GM12878 (cell line): ENCODE measurements at regions not wholly inside any gene's neighbourhood (a gene's known extent, or its start where the extent isn't known, plus 50 kb on each side); places are given as distances from the start of the nearest gene placed in this dataset.

Experiments
- ATAC-seq: fragments of 200-7000 bp; cut with Tn5 transposase; 3 replicates; pipeline ENCODE4 v1.9.1; 2020; ENCODE audit warnings: mild to moderate bottlenecking, moderate library complexity
- BruUV-seq: library from RNA; stranded (reverse); fragments of 400-500 nt; replicated peaks from 2 replicates; lab custom pipeline; 2021; lab: Mats Ljungman, UMichigan
- CTCF ChIA-PET: fragments of 300-600 bp; sonication (Branson Sonifier 250); formaldehyde crosslinking; extraction: SDS; loops from one replicate; lab custom pipeline; 2021; ENCODE audit warnings: inconsistent platforms; lab: Yijun Ruan, JAX
- POLR2A ChIA-PET: fragments of 350-600 bp; formaldehyde crosslinking; extraction: SDS; loops from one replicate; lab custom pipeline; 2021; ENCODE audit warnings: inconsistent platforms; lab: Charles Lee
- RAD21 ChIA-PET: fragments of 300-600 bp; sonication (Branson Sonifier 250); formaldehyde crosslinking; loops from one replicate; lab custom pipeline; 2023; ENCODE audit warnings: antibody characterized with exemption; ENCODE audit not compliant: unreplicated experiment; lab: Charles Lee
- SMC1A ChIA-PET: fragments of 300-600 bp; sonication (Branson Sonifier 250); formaldehyde crosslinking; loops from one replicate; lab custom pipeline; 2023; ENCODE audit not compliant: unreplicated experiment, uncharacterized antibody; lab: Charles Lee
- DNase-seq: peaks from one replicate; pipeline ENCODE4 v3.0.0-alpha.2; 2011; ENCODE audit warnings: low read depth, low spot score
- FAIRE-seq: peaks from 3 replicates; lab custom pipeline; 2011; peaks lifted over from hg19 to GRCh38; lab: Jason Lieb, UNC
- H2AFZ ChIP-seq: 2 replicates; pipeline ENCODE4 v1.6.0; 2011; ENCODE audit warnings: low read depth, low read length, control low read depth; ENCODE audit not compliant: control insufficient read depth
- H3K27ac ChIP-seq: 2 replicates; pipeline ENCODE4 v1.5.1; 2011; ENCODE audit warnings: control low read depth; ENCODE audit not compliant: control insufficient read depth, insufficient read depth
- H3K27me3 ChIP-seq, 2 experiments: replicated peaks in 1 of 2; 2 replicates each; pipeline versions ENCODE4 v1.6.0 to v1.6.1; 2011; ENCODE audit warnings: low read length in 1 of 2; ENCODE audit not compliant: control insufficient read depth in 2 of 2, insufficient read depth in 2 of 2
- H3K36me3 ChIP-seq, 2 experiments: 2 replicates each; pipeline ENCODE4 v1.5.1; 2011; ENCODE audit warnings: low read length in 1 of 2; ENCODE audit not compliant: control insufficient read depth in 2 of 2, insufficient read depth in 2 of 2
- H3K4me1 ChIP-seq: 2 replicates; pipeline ENCODE4 v1.6.1; 2011; ENCODE audit warnings: mild to moderate bottlenecking, low read length, moderate library complexity, mixed read lengths; ENCODE audit not compliant: control insufficient read depth, insufficient read depth
- H3K4me2 ChIP-seq: 2 replicates; pipeline ENCODE4 v1.6.0; 2011; ENCODE audit warnings: control low read depth; ENCODE audit not compliant: control insufficient read depth, insufficient read depth
- H3K4me3 ChIP-seq: fragments of 200-600 bp; sonication (generic); 2 replicates; pipeline ENCODE4 v1.5.1; 2016
- H3K79me2 ChIP-seq: 2 replicates; pipeline ENCODE4 v1.6.0; 2011; ENCODE audit warnings: low read length; ENCODE audit not compliant: control insufficient read depth, insufficient read depth
- H3K9ac ChIP-seq: 2 replicates; pipeline ENCODE4 v1.8.0; 2011; ENCODE audit warnings: low read length, control low read depth, mixed read lengths; ENCODE audit not compliant: control insufficient read depth, insufficient read depth
- H3K9me3 ChIP-seq: replicated peaks from 3 replicates; pipeline ENCODE4 v1.5.1; 2011; ENCODE audit warnings: mild to moderate bottlenecking, low read length; ENCODE audit not compliant: control insufficient read depth, insufficient read depth
- H4K20me1 ChIP-seq: 2 replicates; pipeline ENCODE4 v1.6.0; 2011; ENCODE audit not compliant: control insufficient read depth, insufficient read depth
- BMI1 ChIP-seq: fragments of 450-650 bp; IDR thresholded peaks from 2 replicates; pipeline ENCODE4 v1.6.1; 2016; ENCODE audit warnings: mild to moderate bottlenecking, moderate library complexity, borderline replicate concordance
- MTA2 ChIP-seq: fragments of 450-650 bp; IDR thresholded peaks from 2 replicates; pipeline ENCODE4 v1.6.1; 2016; ENCODE audit warnings: low read depth, mild to moderate bottlenecking, moderate library complexity
- TARDBP ChIP-seq: IDR thresholded peaks from 2 replicates; pipeline ENCODE4 v1.6.1; 2016; ENCODE audit warnings: borderline replicate concordance
- WGBS: methylation state at CpG from one replicate; pipeline ENCODE4 v1.1.6; 2016; ENCODE audit warnings: low lambda C conversion rate; ENCODE audit not compliant: insufficient replicate concordance, insufficient coverage; ENCODE audit errors: missing lambda C conversion rate; 5-methylcytosine and 5-hydroxymethylcytosine counted together
- in situ Hi-C: fragments of 300-500 bp; cut with MboI; formaldehyde crosslinking; loops from 9 replicates; pipeline ENCODE4 v1.14.3; 2018; ENCODE audit warnings: mixed read lengths
- intact Hi-C: fragments of 100-400 bp; cut with micrococcal nuclease; formaldehyde crosslinking; loops from one replicate; pipeline ENCODE4 v1.14.2; 2022; ENCODE audit not compliant: unreplicated experiment
- TF ChIP-seq, protein P1 (sequence below): fragments of 150-350 bp; IDR thresholded peaks from 2 replicates; pipeline ENCODE4 v1.6.1; 2016; ENCODE audit warnings: low read depth, low read length
- TF ChIP-seq, protein P2 (sequence below): fragments of 450-650 bp; IDR thresholded peaks from 2 replicates; pipeline ENCODE4 v1.6.1; 2017; ENCODE audit warnings: antibody characterized with exemption, mild to moderate bottlenecking, moderate library complexity
- TF ChIP-seq, protein P3 (sequence below): IDR thresholded peaks from 2 replicates; pipeline ENCODE4 v1.6.1; 2011; ENCODE audit warnings: borderline replicate concordance, low read depth, mild to moderate bottlenecking, moderate library complexity, mixed read lengths, low read length; ENCODE audit not compliant: insufficient read depth; ENCODE audit errors: extremely low read length
- TF ChIP-seq, protein P4 (sequence below): fragments of 450-650 bp; IDR thresholded peaks from 2 replicates; pipeline ENCODE4 v1.6.1; 2017; ENCODE audit warnings: borderline replicate concordance
- TF ChIP-seq, protein P5 (sequence below): fragments of 450-650 bp; formaldehyde crosslinking; IDR thresholded peaks from 2 replicates; pipeline ENCODE4 v1.5.0; 2022; ENCODE audit warnings: mild to moderate bottlenecking, missing genetic modification characterization

DNA sequence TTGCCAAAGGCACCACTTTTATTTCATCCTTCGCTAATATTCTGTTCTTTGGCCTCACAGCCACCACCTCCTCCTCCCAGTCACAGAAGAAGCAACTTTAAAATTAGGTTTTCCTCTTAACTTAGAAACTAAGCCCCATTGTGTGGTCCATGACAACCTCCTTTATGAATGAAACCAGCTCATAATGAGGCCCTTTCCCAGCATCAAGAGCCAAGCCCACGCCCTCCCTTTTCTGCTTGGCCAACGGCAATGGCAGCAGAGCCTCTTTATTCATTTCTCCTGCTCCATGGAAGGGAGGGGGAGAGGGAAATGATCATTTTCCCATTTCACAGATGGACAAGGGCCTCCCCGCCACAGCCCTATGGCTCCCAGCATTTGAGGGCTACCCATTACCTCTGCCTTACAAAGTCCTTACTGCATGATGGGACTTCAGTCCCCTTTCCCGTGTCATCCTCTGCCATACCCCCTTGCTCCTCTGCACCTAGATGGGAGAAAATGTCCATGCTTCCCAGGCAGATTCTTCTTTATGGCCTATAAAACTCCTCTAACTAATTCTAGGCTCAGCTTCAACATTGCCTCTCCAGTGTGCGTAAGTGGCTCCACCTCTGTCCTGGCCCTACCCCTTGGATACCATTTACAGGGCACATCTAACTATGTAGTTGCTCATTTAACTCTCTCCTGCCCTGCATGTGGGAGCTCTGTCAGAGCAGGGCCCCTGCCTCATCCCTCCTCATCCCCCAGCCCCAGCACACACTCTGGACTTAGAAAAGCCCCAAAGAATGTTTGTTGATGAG lies 475.5 kb downstream of the RPS24 start:
- Histone ChIP-seq H3K9ac (no peak overlapping the region), H3K4me2 (no peak overlapping the region), H3K27ac (no peak overlapping the region), H3K4me1 (no peaks in the 10 kb centered on the region), H3K79me2 (no peaks in the 10 kb centered on the region), H3K9me3 (no peaks in the 10 kb centered on the region), H3K4me3 (no peak overlapping the region), H4K20me1 (no peaks in the 10 kb centered on the region), H2AFZ (no peak overlapping the region)
- RAD21 ChIA-PET = no interaction called here
- in situ Hi-C loops = no loop called here
- no peak for FAIRE-seq
- CTCF ChIA-PET = no interaction called here
- TF ChIP-seq, protein P1, sequence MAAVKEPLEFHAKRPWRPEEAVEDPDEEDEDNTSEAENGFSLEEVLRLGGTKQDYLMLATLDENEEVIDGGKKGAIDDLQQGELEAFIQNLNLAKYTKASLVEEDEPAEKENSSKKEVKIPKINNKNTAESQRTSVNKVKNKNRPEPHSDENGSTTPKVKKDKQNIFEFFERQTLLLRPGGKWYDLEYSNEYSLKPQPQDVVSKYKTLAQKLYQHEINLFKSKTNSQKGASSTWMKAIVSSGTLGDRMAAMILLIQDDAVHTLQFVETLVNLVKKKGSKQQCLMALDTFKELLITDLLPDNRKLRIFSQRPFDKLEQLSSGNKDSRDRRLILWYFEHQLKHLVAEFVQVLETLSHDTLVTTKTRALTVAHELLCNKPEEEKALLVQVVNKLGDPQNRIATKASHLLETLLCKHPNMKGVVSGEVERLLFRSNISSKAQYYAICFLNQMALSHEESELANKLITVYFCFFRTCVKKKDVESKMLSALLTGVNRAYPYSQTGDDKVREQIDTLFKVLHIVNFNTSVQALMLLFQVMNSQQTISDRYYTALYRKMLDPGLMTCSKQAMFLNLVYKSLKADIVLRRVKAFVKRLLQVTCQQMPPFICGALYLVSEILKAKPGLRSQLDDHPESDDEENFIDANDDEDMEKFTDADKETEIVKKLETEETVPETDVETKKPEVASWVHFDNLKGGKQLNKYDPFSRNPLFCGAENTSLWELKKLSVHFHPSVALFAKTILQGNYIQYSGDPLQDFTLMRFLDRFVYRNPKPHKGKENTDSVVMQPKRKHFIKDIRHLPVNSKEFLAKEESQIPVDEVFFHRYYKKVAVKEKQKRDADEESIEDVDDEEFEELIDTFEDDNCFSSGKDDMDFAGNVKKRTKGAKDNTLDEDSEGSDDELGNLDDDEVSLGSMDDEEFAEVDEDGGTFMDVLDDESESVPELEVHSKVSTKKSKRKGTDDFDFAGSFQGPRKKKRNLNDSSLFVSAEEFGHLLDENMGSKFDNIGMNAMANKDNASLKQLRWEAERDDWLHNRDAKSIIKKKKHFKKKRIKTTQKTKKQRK = no peak
- TF ChIP-seq, protein P2, sequence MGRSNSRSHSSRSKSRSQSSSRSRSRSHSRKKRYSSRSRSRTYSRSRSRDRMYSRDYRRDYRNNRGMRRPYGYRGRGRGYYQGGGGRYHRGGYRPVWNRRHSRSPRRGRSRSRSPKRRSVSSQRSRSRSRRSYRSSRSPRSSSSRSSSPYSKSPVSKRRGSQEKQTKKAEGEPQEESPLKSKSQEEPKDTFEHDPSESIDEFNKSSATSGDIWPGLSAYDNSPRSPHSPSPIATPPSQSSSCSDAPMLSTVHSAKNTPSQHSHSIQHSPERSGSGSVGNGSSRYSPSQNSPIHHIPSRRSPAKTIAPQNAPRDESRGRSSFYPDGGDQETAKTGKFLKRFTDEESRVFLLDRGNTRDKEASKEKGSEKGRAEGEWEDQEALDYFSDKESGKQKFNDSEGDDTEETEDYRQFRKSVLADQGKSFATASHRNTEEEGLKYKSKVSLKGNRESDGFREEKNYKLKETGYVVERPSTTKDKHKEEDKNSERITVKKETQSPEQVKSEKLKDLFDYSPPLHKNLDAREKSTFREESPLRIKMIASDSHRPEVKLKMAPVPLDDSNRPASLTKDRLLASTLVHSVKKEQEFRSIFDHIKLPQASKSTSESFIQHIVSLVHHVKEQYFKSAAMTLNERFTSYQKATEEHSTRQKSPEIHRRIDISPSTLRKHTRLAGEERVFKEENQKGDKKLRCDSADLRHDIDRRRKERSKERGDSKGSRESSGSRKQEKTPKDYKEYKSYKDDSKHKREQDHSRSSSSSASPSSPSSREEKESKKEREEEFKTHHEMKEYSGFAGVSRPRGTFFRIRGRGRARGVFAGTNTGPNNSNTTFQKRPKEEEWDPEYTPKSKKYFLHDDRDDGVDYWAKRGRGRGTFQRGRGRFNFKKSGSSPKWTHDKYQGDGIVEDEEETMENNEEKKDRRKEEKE = no peak
- TF ChIP-seq TARDBP = no peak
- TF ChIP-seq, protein P3, sequence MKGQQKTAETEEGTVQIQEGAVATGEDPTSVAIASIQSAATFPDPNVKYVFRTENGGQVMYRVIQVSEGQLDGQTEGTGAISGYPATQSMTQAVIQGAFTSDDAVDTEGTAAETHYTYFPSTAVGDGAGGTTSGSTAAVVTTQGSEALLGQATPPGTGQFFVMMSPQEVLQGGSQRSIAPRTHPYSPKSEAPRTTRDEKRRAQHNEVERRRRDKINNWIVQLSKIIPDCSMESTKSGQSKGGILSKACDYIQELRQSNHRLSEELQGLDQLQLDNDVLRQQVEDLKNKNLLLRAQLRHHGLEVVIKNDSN = no peak
- no peak for TF ChIP-seq MTA2
- TF ChIP-seq BMI1 = no peak
- TF ChIP-seq, protein P4, sequence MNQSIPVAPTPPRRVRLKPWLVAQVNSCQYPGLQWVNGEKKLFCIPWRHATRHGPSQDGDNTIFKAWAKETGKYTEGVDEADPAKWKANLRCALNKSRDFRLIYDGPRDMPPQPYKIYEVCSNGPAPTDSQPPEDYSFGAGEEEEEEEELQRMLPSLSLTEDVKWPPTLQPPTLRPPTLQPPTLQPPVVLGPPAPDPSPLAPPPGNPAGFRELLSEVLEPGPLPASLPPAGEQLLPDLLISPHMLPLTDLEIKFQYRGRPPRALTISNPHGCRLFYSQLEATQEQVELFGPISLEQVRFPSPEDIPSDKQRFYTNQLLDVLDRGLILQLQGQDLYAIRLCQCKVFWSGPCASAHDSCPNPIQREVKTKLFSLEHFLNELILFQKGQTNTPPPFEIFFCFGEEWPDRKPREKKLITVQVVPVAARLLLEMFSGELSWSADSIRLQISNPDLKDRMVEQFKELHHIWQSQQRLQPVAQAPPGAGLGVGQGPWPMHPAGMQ = no peak
- TF ChIP-seq, protein P5, sequence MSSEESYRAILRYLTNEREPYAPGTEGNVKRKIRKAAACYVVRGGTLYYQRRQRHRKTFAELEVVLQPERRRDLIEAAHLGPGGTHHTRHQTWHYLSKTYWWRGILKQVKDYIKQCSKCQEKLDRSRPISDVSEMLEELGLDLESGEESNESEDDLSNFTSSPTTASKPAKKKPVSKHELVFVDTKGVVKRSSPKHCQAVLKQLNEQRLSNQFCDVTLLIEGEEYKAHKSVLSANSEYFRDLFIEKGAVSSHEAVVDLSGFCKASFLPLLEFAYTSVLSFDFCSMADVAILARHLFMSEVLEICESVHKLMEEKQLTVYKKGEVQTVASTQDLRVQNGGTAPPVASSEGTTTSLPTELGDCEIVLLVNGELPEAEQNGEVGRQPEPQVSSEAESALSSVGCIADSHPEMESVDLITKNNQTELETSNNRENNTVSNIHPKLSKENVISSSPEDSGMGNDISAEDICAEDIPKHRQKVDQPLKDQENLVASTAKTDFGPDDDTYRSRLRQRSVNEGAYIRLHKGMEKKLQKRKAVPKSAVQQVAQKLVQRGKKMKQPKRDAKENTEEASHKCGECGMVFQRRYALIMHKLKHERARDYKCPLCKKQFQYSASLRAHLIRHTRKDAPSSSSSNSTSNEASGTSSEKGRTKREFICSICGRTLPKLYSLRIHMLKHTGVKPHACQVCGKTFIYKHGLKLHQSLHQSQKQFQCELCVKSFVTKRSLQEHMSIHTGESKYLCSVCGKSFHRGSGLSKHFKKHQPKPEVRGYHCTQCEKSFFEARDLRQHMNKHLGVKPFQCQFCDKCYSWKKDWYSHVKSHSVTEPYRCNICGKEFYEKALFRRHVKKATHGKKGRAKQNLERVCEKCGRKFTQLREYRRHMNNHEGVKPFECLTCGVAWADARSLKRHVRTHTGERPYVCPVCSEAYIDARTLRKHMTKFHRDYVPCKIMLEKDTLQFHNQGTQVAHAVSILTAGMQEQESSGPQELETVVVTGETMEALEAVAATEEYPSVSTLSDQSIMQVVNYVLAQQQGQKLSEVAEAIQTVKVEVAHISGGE (CRISPR knock-in tag) = no peak
- TF ChIP-seq, all 136 proteins: peak for 0
- H3K36me3 ChIP-seq = no peaks in the 10 kb centered on the region
- no TSS peak for BruUV-seq
- WGBS = 30% methylated on average over 6 of the region's 6 CpGs
- intact Hi-C loops = no loop called here
- H3K27me3 ChIP-seq = peaks cover 2 to 6% of the 10 kb centered on the region in 2 experiments; a peak in 3 of 4 replicates
- no peak for ATAC-seq
- DNase-seq = no peak
- SMC1A ChIA-PET = no interaction called here
- POLR2A ChIA-PET = no interaction called here
